ENCODE measurements at regions not wholly inside any gene's neighbourhood (a gene's known extent, or its start where the extent isn't known, plus 50 kb on each side); places are given as distances from the start of the nearest gene placed in this dataset.

DNA sequence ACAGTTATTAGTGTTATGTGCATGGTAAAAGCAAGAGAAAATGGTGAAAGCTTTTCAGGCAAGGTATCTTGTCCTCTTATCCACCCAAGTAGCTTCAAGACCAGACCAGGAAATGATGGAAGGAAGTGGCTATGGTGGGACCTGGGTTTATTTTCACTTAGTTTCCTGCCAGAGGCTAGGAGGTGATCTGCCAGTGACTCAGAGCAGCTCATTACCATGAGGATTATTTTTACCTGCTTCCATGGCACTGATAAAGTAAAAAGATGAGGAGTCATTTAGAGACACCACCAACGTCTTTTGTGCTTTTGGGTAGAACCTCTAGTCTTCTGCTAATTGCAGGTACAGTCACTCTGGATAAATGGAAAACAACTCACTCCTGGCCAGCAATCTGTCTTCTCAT, 339.9 kb upstream of the KIRREL3 start:
- no peak for DNase-seq

- DNase-seq: no peak
Measured at GRCh38 chr11:127339376-127339775, 338.8 kb upstream of the KIRREL3 start.

DNA sequence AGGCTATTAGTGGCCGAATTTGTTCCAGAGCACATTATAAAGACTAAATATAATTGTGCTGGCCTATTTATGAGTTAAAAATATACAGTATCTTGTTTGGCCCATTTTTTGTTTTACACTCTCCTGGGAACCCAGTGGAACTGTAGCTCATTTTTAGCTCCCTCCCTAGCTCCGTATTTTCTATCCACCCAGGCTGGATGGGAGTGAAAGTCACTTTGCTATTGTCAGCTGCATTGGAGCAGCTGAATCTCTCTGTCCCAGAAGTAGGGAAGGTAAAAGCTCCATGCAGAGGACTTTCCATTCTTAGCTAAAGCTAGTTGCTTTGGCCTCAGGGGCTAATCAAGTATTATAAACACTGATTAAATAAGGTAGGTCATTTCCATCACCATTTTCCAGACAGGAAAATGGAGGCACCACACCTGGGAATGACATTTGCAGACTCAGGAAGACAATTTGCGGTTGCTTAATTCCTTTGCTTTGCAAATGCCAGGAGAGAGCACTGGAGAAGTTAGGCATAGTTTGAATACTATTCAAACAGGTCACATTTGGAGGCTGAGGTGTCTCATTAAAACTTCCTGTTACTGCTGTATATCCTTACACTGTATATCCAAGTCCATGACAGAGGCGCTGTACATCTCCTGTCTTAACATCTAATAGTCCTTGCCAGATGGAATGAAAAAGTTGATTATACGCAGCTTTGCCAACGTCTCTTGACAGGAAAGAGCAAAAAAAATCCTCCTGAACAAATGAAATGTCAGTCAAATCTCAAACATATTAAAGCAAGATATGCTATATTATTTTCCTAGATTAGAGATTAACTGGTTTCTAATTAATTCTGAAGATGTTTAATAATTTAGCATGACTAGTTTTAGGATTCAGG, 338.1 kb upstream of the KIRREL3 start:
- no peak for DNase-seq

GRCh38 chr11:127334466-127334865, 333.9 kb upstream of the KIRREL3 start:
- DNase-seq: no peak

GRCh38 chr11:127332896-127333295, 332.3 kb upstream of the KIRREL3 start:
- no peak for DNase-seq

- DNase-seq: no peak
Measured at GRCh38 chr11:127330044-127330443, 329.5 kb upstream of the KIRREL3 start.

GRCh38 chr11:127308291-127308690, 307.7 kb upstream of the KIRREL3 start:
- no peak for DNase-seq

GRCh38 chr11:127307700-127308099, 307.1 kb upstream of the KIRREL3 start:
- no peak for DNase-seq

DNA sequence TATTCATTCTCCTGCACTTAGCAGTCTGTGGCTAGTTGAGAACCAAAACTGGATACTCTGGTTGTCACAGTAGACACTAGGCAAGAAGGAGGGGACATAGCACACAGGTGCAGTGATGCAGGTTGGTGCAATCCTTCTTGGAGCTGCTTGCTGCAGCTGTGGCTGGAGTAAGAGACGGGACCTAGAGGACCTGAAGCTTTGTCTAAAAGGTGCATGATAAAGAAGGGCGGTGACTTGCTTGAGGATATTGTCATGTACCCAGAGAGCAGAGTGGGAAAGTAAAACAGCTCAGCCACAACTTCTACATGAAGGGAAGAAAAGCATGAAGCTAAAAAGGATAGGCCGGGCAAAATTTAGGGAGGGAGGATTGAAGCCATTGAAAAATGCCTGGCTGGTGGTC, 304.1 kb upstream of the KIRREL3 start:
- no peak for DNase-seq

DNA sequence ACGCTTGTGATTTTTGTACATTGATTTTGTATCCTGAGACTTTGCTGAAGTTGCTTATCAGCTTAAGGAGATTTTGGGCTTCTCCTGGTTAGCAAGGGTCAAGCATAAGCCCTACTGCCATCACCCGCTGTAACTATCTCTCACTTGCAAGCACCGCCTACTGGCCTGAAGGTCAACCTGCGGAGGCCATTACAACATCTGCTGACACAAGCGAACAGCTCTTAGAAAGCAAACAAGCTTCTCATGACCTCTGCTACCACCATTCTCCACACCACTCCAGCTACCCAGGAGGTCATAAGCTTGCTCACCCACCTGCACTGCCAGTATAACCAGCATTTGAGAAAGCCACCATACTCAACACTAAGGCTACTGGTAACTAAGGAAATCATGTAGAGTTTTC, 288.4 kb upstream of the KIRREL3 start:
- DNase-seq: no peak

- no peak for DNase-seq
Measured at GRCh38 chr11:127281534-127281933, 281.0 kb upstream of the KIRREL3 start.

DNA sequence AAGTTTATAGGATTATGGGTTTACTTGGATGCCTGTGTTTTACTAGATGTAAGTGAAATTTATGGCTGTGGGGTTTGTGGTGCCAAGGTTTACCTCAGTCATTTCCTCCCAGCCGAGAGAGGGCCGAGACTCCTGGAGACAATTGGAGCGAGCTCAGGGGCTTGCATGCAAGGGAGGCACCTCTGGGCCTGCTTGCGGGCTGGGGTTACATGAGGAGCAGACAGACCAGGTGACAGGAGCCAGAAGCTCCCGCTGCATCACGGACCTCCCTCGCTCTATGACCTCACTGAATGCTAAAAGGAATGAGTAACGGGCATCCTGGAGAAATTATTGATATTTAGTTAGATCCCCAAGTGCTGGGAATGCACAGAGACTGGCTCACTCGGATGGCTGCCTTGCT, 275.2 kb upstream of the KIRREL3 start:
- DNase-seq: no peak

GRCh38 chr11:127274328-127274676, 273.7 kb upstream of the KIRREL3 start:
- DNase-seq: no peak

GRCh38 chr11:127273593-127274327, 273.2 kb upstream of the KIRREL3 start:
- no peak for DNase-seq

GRCh38 chr11:127270851-127271250, 270.3 kb upstream of the KIRREL3 start:
- DNase-seq: no peak

DNA sequence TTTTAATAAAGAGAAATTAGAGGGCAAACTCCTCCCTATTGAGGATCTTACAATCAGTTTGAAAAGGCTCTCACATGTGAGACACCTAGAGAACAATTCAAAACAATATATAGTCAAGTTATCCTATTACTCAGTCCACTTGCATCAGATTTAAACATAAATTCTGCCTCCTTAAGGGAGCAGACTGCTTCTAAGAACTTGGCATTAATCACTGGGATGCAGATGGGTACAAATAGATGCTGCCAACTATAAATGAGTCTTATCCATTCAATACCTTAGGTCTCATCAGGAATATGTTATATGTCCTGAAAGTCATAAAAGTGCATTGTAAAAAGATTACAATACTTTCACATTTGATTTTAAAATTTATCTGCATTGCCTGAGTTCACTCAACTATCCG, 269.3 kb upstream of the KIRREL3 start:
- DNase-seq: no peak

DNA sequence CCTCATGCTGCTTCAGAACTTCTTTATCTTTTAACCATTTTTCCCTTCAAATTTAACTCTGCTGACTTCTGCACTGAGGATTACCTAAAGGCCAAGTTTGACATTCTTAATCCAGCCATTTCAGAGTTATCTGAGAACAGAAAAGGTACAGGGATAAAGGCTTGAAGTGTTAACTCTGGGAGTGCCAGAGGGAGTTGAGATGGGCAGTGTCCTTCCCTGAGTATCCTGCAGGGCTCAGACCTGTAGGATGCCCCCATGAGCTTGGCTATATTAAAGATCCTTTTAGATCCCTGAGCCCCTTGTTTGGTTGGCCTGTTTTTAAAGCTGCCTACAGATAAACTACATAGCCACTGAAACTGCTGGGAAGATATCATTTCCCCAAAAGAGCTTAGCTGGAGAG, 268.4 kb upstream of the KIRREL3 start:
- no peak for DNase-seq

GRCh38 chr11:127268521-127268920, 268.0 kb upstream of the KIRREL3 start:
- no peak for DNase-seq

- no peak for DNase-seq
Measured at GRCh38 chr11:127259102-127259501, 258.5 kb upstream of the KIRREL3 start.

- DNase-seq: no peak
Measured at GRCh38 chr11:127255209-127255608, 254.6 kb upstream of the KIRREL3 start.

DNA sequence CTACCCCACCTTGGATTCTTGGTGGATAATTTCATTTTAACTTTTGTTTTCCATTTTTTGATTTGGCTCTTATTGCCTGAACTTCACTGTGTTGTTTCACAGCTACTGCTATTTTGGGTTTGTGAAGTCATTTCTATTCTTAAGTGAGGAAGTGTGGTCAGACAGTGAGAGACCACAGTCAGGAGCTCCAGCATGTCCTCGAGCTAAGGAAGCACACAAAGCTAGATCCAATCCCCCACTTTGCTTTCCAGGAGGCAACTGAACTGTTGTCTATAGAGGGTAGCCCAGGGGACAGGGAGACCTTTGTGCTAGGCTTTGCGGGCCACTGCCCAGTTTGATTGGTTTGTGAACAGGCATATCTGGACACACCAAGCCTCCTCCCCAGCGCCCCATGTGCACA, 251.8 kb upstream of the KIRREL3 start:
- DNase-seq: no peak

GRCh38 chr11:127249576-127249975, 249.0 kb upstream of the KIRREL3 start:
- DNase-seq: no peak

DNA sequence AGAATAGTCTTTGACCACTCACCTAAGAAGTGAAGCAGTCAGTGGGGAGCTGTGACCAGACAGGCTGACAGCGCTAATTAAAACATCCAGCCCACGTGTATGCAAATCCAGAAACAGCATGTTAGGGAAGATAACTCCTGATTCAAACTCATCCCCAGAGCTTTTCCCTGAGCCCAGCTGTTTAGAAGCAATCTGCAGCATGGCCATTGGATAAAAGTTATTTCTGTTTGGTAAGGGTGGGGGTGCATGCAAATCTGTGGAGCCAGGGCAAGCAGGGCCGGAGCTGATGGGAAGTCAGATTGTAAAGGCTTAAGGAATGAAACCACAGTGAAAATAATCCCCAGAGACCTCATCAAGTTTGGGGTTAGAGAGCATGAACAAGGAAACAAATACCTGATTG, 247.9 kb upstream of the KIRREL3 start:
- no peak for DNase-seq

DNA sequence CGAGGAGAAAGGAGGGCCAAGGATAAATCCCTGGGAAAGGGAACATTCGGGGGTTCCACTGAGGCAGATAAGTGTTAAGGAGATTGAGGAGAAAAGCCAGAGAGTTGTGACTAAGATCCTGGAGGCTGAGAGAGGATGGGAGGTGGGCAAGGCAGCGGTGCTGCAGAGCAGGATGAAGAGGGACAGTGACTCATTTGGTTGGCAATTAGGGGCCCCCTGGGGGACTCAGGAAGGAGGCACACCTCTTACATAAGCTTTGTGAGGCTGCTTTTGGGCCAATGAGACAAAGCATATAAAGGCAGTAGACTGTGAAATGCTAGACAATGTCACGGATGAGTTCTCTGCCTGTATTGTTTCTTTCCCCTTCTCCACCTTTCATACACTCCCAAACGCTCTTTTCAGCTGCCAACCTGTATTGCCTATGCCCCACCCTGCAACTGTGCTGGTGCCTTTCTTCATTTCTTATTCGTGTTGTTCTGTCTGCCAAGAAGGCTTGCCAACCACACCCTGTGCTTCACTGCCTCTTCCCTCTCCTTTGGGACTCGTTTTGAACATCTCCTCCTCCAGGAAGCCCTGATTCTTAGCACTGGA, 246.8 kb upstream of the KIRREL3 start:
- DNase-seq: no peak

Data from NCI-H524 treated with DMSO at 0.1 percent for 48 hours (cell line).